SK-N-SH treated with all-trans-retinoic acid at 6 μM for 48 hours (cell line): ENCODE measurements at regions not wholly inside any gene's neighbourhood (a gene's known extent, or its start where the extent isn't known, plus 50 kb on each side); places are given as distances from the start of the nearest gene placed in this dataset.

ENCODE experiments used
- ATAC-seq: fragments of 200-7000 bp; cut with Tn5 transposase; 3 replicates; pipeline ENCODE4 v1.9.1; 2020; ENCODE audit warnings: mild to moderate bottlenecking, moderate library complexity
- ARNTL ChIP-seq: fragments of 450-650 bp; formaldehyde crosslinking; IDR thresholded peaks from 2 replicates; pipeline ENCODE4 v1.5.0; 2020; ENCODE audit warnings: low read depth, mild to moderate bottlenecking, moderate library complexity, borderline replicate concordance
- BACH2 ChIP-seq: fragments of 250-450 bp; sonication (Bioruptor Pico); IDR thresholded peaks from 2 replicates; pipeline ENCODE4 v1.9.0; 2021; ENCODE audit warnings: mild to moderate bottlenecking, borderline replicate concordance
- CREB5 ChIP-seq: fragments of 250-450 bp; sonication (Bioruptor Pico); IDR thresholded peaks from 2 replicates; pipeline ENCODE4 v1.5.1; 2020; ENCODE audit warnings: low read depth, mild to moderate bottlenecking, moderate library complexity
- CSDC2 ChIP-seq: fragments of 250-450 bp; sonication (Bioruptor Pico); IDR thresholded peaks from 2 replicates; pipeline ENCODE4 v1.5.0; 2020; ENCODE audit warnings: mild to moderate bottlenecking, moderate library complexity
- CSRNP3 ChIP-seq: fragments of 250-450 bp; sonication (Bioruptor Pico); IDR thresholded peaks from 2 replicates; pipeline ENCODE4 v1.5.1; 2021; ENCODE audit warnings: mild to moderate bottlenecking, moderate library complexity
- ESRRG ChIP-seq: fragments of 250-450 bp; sonication (Bioruptor Pico); IDR thresholded peaks from 2 replicates; pipeline ENCODE4 v1.6.1; 2021; ENCODE audit warnings: mild to moderate bottlenecking
- GLIS3 ChIP-seq: fragments of 250-450 bp; sonication (Bioruptor Pico); IDR thresholded peaks from 2 replicates; pipeline ENCODE4 v1.5.0; 2020; ENCODE audit warnings: mild to moderate bottlenecking, moderate library complexity
- ISL1 ChIP-seq: fragments of 250-450 bp; sonication (Bioruptor Pico); IDR thresholded peaks from 2 replicates; pipeline ENCODE4 v2.1.2; 2022; ENCODE audit warnings: mild to moderate bottlenecking, moderate library complexity
- OSR1 ChIP-seq: fragments of 250-450 bp; sonication (Bioruptor Pico); IDR thresholded peaks from 2 replicates; pipeline ENCODE4 v1.8.0; 2022; ENCODE audit warnings: moderate library complexity, mild to moderate bottlenecking, inconsistent platforms
- PATZ1 ChIP-seq: fragments of 250-450 bp; sonication (Bioruptor Pico); IDR thresholded peaks from 2 replicates; pipeline ENCODE4 v1.8.0; 2020; ENCODE audit warnings: mild to moderate bottlenecking, moderate library complexity, borderline replicate concordance
- PPARA ChIP-seq: fragments of 250-450 bp; sonication (Bioruptor Pico); IDR thresholded peaks from 2 replicates; pipeline ENCODE4 v1.5.0; 2020; ENCODE audit warnings: mild to moderate bottlenecking, borderline replicate concordance
- SNAI2 ChIP-seq: fragments of 250-450 bp; sonication (Bioruptor Pico); IDR thresholded peaks from 2 replicates; pipeline ENCODE4 v1.5.0; 2020; ENCODE audit warnings: mild to moderate bottlenecking, moderate library complexity
- TOX ChIP-seq: fragments of 250-450 bp; sonication (Bioruptor Pico); IDR thresholded peaks from 2 replicates; pipeline ENCODE4 v1.8.0; 2021; ENCODE audit warnings: mild to moderate bottlenecking, moderate library complexity, borderline replicate concordance
- TSHZ2 ChIP-seq: fragments of 250-450 bp; sonication (Bioruptor Pico); IDR thresholded peaks from 2 replicates; pipeline ENCODE4 v1.5.0; 2020; ENCODE audit warnings: mild to moderate bottlenecking, moderate library complexity
- ZC3H10 ChIP-seq: fragments of 250-450 bp; sonication (Bioruptor Pico); IDR thresholded peaks from 2 replicates; pipeline ENCODE4 v1.5.1; 2021; ENCODE audit warnings: mild to moderate bottlenecking, moderate library complexity
- ZFP3 ChIP-seq: fragments of 250-450 bp; sonication (Bioruptor Pico); IDR thresholded peaks from 2 replicates; pipeline ENCODE4 v1.5.0; 2020; ENCODE audit warnings: mild to moderate bottlenecking, moderate library complexity
- ZFP30 ChIP-seq: fragments of 450-650 bp; formaldehyde crosslinking; IDR thresholded peaks from 2 replicates; pipeline ENCODE4 v1.5.0; 2022; ENCODE audit warnings: mild to moderate bottlenecking, moderate library complexity
- ZNF565 ChIP-seq: fragments of 450-650 bp; formaldehyde crosslinking; conservative IDR thresholded peaks from 2 replicates; pipeline ENCODE4 v1.5.0; 2020; ENCODE audit warnings: low read depth, mild to moderate bottlenecking, moderate library complexity
- ZNF70 ChIP-seq: fragments of 450-650 bp; formaldehyde crosslinking; IDR thresholded peaks from 2 replicates; pipeline ENCODE4 v1.5.0; 2020; ENCODE audit warnings: mild to moderate bottlenecking, moderate library complexity

DNA sequence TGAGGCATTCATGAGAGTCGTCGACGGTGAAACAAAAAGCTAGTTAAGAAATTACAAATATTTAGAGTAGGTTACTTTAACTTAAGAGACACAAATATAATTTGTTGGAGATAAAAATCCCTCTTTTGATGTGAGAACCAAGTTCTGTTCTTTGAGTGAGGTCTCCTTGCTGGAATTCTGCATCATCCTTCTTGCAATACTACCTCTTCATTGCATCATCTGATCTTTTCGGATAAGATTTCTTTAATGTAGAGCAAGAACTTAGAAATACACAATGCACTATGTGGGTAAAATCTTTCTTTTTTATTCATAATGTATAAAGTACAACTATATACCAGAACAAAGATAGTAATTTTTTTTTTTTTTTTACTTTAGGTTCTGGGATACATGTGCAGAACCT is 118.4 kb downstream of the ARL4C start:
- TF ChIP-seq ZC3H10 (CRISPR knock-in tag) (no peak), ESRRG (CRISPR knock-in tag) (no peak), ZFP3 (CRISPR knock-in tag) (no peak), ISL1 (CRISPR knock-in tag) (no peak), BACH2 (CRISPR knock-in tag) (no peak), TSHZ2 (CRISPR knock-in tag) (no peak), ZFP30 (CRISPR knock-in tag) (no peak), TOX (CRISPR knock-in tag) (no peak), SNAI2 (CRISPR knock-in tag) (no peak)
- TF ChIP-seq, all 23 proteins: peak for 0
- no peak for ATAC-seq

- TF ChIP-seq GLIS3 (CRISPR knock-in tag): no peak
- no peak for TF ChIP-seq ISL1 (CRISPR knock-in tag)
- no peak for TF ChIP-seq CSDC2
- TF ChIP-seq ZFP30 (CRISPR knock-in tag): no peak
- no peak for TF ChIP-seq ARNTL (CRISPR knock-in tag)
- TF ChIP-seq OSR1: no peak
- no peak for TF ChIP-seq ESRRG (CRISPR knock-in tag)
- TF ChIP-seq ZNF565 (CRISPR knock-in tag): no peak
- no peak for ATAC-seq
Measured at GRCh38 chr2:234377761-234378391, 119.0 kb downstream of the ARL4C start.

GRCh38 chr2:234376229-234376628 is 120.7 kb downstream of the ARL4C start:
- ATAC-seq: no peak
- TF ChIP-seq CREB5 (CRISPR knock-in tag) (no peak), ZFP30 (CRISPR knock-in tag) (no peak), GLIS3 (CRISPR knock-in tag) (no peak)

GRCh38 chr2:234375176-234375880 is 121.6 kb downstream of the ARL4C start:
- no peak for ATAC-seq
- TF ChIP-seq BACH2 (CRISPR knock-in tag) (no peak), CSDC2 (no peak), PATZ1 (CRISPR knock-in tag) (no peak), GLIS3 (CRISPR knock-in tag) (no peak), ZFP3 (CRISPR knock-in tag) (no peak), ZNF70 (CRISPR knock-in tag) (no peak), ESRRG (CRISPR knock-in tag) (no peak), CSRNP3 (CRISPR knock-in tag) (no peak)
- TF ChIP-seq, all 23 proteins: peak for 0

DNA sequence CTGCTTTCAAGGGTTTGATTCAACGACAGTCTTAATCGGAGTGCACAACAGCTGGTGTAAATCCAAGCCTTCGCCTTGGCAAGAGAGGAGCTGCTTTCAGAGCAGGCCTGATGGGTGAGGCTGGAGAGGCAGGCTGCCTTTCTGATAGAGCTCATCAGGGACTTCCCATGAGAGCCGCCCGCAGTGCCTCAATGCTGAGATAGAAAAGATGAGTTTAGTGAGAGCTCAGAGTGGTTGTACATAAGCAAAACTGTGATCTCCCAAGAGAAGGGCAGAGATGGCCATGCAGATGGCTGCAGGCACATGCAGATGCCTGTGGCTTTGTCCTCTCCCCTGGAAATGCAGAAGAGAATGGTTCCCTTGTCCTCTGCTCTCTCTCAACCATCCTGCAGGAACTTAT is 122.1 kb downstream of the ARL4C start:
- TF ChIP-seq SNAI2 (CRISPR knock-in tag) (no peak), PPARA (no peak), PATZ1 (CRISPR knock-in tag) (no peak), CSDC2 (no peak)
- TF ChIP-seq, all 23 proteins: peak for 0
- no peak for ATAC-seq
